HUDEP-2 (cell line): ENCODE measurements at regions not wholly inside any gene's neighbourhood (a gene's known extent, or its start where the extent isn't known, plus 50 kb on each side); places are given as distances from the start of the nearest gene placed in this dataset.
"Not testable (repeated sequence)": the region's sequence is repeated elsewhere in the genome, so short reads cannot be mapped to it uniquely, and the experiment has no call there.

ENCODE experiments used
- DNase-seq, 76 experiments: peaks; one replicate each; lab custom pipeline; 2025; ENCODE audit not compliant: unreplicated experiment in 76 of 76; lab: John Stamatoyannopoulos, UW

GRCh38 chr22:22061085-22062077 lies 78.8 kb upstream of the TOP3B start:
- no peak for DNase-seq

GRCh38 chr22:22060200-22061084 lies 77.9 kb upstream of the TOP3B start:
- peak in 50 of 76 experiments; percentile 3 to 68 (median 28) for DNase-seq

- DNase-seq, result no peak
These were observed 76.9 kb upstream of the TOP3B start for GRCh38 chr22:22059291-22060002.

- DNase-seq, result no peak
These were observed 76.2 kb upstream of the TOP3B start for GRCh38 chr22:22058633-22059290.

GRCh38 chr22:22057617-22058378 lies 75.2 kb upstream of the TOP3B start:
- no peak for DNase-seq

- DNase-seq, result not testable (repeated sequence)
These were observed 74.4 kb upstream of the TOP3B start for GRCh38 chr22:22056809-22057594.

GRCh38 chr22:22052548-22053139 lies 70.1 kb upstream of the TOP3B start:
- DNase-seq, result not testable (repeated sequence)

- not testable (repeated sequence) for DNase-seq
These were observed 68.4 kb upstream of the TOP3B start for GRCh38 chr22:22051032-22051431.

- no peak for DNase-seq
These were observed 67.7 kb upstream of the TOP3B start for GRCh38 chr22:22050141-22050775.

- DNase-seq, result no peak
These were observed 67.1 kb upstream of the TOP3B start for GRCh38 chr22:22049684-22050083.

- no peak for DNase-seq
These were observed 66.5 kb upstream of the TOP3B start for GRCh38 chr22:22048981-22049531.

GRCh38 chr22:22048318-22048942 lies 65.8 kb upstream of the TOP3B start:
- DNase-seq, result no peak

GRCh38 chr22:22047776-22048175 lies 65.2 kb upstream of the TOP3B start:
- no peak for DNase-seq

GRCh38 chr22:22047266-22047665 lies 64.7 kb upstream of the TOP3B start:
- DNase-seq, result no peak

- DNase-seq, result no peak
These were observed 63.8 kb upstream of the TOP3B start for GRCh38 chr22:22046370-22046769.

GRCh38 chr22:22045571-22046335 lies 63.2 kb upstream of the TOP3B start:
- DNase-seq, result no peak
